SK-N-SH (cell line): ENCODE measurements at regions not wholly inside any gene's neighbourhood (a gene's known extent, or its start where the extent isn't known, plus 50 kb on each side); places are given as distances from the start of the nearest gene placed in this dataset.

Experiments used
- CTCF ChIA-PET: fragments of 300-600, 350-600 bp; formaldehyde crosslinking; extraction: SDS; loops from one replicate; lab custom pipeline; 2021; lab: Yijun Ruan, JAX
- POLR2A ChIA-PET: fragments of 350-600 bp; sonication (Branson Sonifier 250); formaldehyde crosslinking; extraction: SDS; loops from one replicate; lab custom pipeline; 2020; ENCODE audit warnings: antibody characterized with exemption, inconsistent platforms; lab: Yijun Ruan, JAX
- DNase-seq: peaks from one replicate; pipeline ENCODE4 v3.0.0; 2012
- H2AFZ ChIP-seq: fragments of 200-600 bp; sonication (generic); 2 replicates; pipeline ENCODE4 v1.8.1; 2016; ENCODE audit warnings: antibody characterized with exemption, mild to moderate bottlenecking, low read depth
- H3F3A ChIP-seq: fragments of 200-600 bp; sonication (generic); replicated peaks from 2 replicates; pipeline ENCODE3; 2016; ENCODE audit warnings: antibody characterized with exemption, mild to moderate bottlenecking; ENCODE audit not compliant: insufficient read depth
- H3K27ac ChIP-seq, 2 experiments: fragments of 200-500 bp in 1 of 2; fragments of 200-600 bp in 1 of 2; sonication (Bioruptor generic) in 1 of 2; sonication (generic), shearing (Covaris generic) in 1 of 2; 2 replicates each; pipeline versions ENCODE4 v1.5.1 to v1.6.1; 2014 to 2016; ENCODE audit warnings: low read depth in 2 of 2, inconsistent platforms in 1 of 2, low read length in 1 of 2, mild to moderate bottlenecking in 1 of 2, mixed read lengths in 1 of 2
- H3K27me3 ChIP-seq: fragments of 200-600 bp; sonication (generic), shearing (Covaris generic); 2 replicates; pipeline ENCODE4 v1.6.1; 2016; ENCODE audit warnings: mixed run types; ENCODE audit not compliant: insufficient read depth
- H3K36me3 ChIP-seq, 2 experiments: fragments of 200-500 bp in 1 of 2; fragments of 200-600 bp in 1 of 2; sonication (Bioruptor generic) in 1 of 2; sonication (generic) in 1 of 2; replicated peaks in 1 of 2; 2 replicates each; pipeline versions ENCODE3 to v1.5.1; 2014 to 2016; ENCODE audit warnings: low read length in 1 of 2, mild to moderate bottlenecking in 1 of 2; ENCODE audit not compliant: insufficient read depth in 2 of 2, control insufficient read depth in 1 of 2
- H3K4me1 ChIP-seq, 2 experiments: fragments of 200-500 bp in 1 of 2; fragments of 200-600 bp in 1 of 2; sonication (Bioruptor generic) in 1 of 2; sonication (generic), shearing (Covaris generic) in 1 of 2; 2 replicates each; pipeline versions ENCODE4 v1.5.1 to v1.6.1; 2014 to 2016; ENCODE audit warnings: low read depth in 1 of 2, low read length in 1 of 2, mixed run types in 1 of 2; ENCODE audit not compliant: insufficient read depth in 2 of 2, control insufficient read depth in 1 of 2
- H3K4me2 ChIP-seq: fragments of 200-600 bp; sonication (generic), shearing (Covaris generic); 2 replicates; pipeline ENCODE4 v1.6.1; 2017; ENCODE audit warnings: mixed run types
- H3K4me3 ChIP-seq, 2 experiments: fragments of 200-500 bp in 1 of 2; fragments of 200-600 bp in 1 of 2; sonication (Bioruptor generic) in 1 of 2; sonication (generic), shearing (Covaris generic) in 1 of 2; 2 replicates each; pipeline versions ENCODE4 v1.5.1 to v1.8.1; 2014 to 2016; ENCODE audit warnings: low read depth in 2 of 2, inconsistent platforms in 1 of 2, low read length in 1 of 2, mild to moderate bottlenecking in 1 of 2, mixed read lengths in 1 of 2, moderate library complexity in 1 of 2
- H3K79me2 ChIP-seq: fragments of 200-600 bp; sonication (generic); 2 replicates; pipeline ENCODE4 v1.8.1; 2017; ENCODE audit warnings: mild to moderate bottlenecking; ENCODE audit not compliant: insufficient read depth
- H3K9ac ChIP-seq: fragments of 200-600 bp; sonication (generic); 2 replicates; pipeline ENCODE4 v1.6.1; 2017; ENCODE audit warnings: mixed run types
- H3K9me2 ChIP-seq: fragments of 200-600 bp; sonication (generic); 2 replicates; pipeline ENCODE4 v1.6.1; 2017; ENCODE audit warnings: mixed run types
- H3K9me3 ChIP-seq: fragments of 200-600 bp; sonication (generic); 2 replicates; pipeline ENCODE4 v1.6.1; 2017; ENCODE audit warnings: mixed run types, mild to moderate bottlenecking, moderate library complexity
- H4K20me1 ChIP-seq: fragments of 200-600 bp; sonication (generic); 2 replicates; pipeline ENCODE4 v1.6.1; 2017; ENCODE audit warnings: mild to moderate bottlenecking, mixed run types; ENCODE audit not compliant: insufficient read depth
- EP300 ChIP-seq, 2 experiments: IDR thresholded peaks; 2 replicates each; pipeline versions ENCODE4 v1.4.0 to v1.6.1; 2012; ENCODE audit warnings: borderline replicate concordance in 1 of 2, low read depth in 1 of 2, low read length in 1 of 2
- EZH2phosphoT487 ChIP-seq: fragments of 200-600 bp; sonication (generic); IDR thresholded peaks from 2 replicates; pipeline ENCODE4 v1.6.1; 2017; ENCODE audit warnings: low read depth, mixed run types, mild to moderate bottlenecking, antibody characterized with exemption, moderate library complexity, borderline replicate concordance
- FOSL2 ChIP-seq: IDR thresholded peaks from 2 replicates; pipeline ENCODE4 v1.4.0; 2012; ENCODE audit warnings: low read depth, mild to moderate bottlenecking, moderate library complexity, borderline replicate concordance
- FOXJ3 ChIP-seq: sonication (generic); formaldehyde crosslinking; IDR thresholded peaks from 2 replicates; pipeline ENCODE4 v1.5.1; 2020; ENCODE audit warnings: mild to moderate bottlenecking, missing genetic modification reagents
- FOXM1 ChIP-seq: IDR thresholded peaks from 2 replicates; pipeline ENCODE4 v1.4.0; 2012; ENCODE audit warnings: low read depth, mild to moderate bottlenecking
- GABPA ChIP-seq: IDR thresholded peaks from 2 replicates; pipeline ENCODE4 v1.4.0; 2012; ENCODE audit warnings: low read depth, mild to moderate bottlenecking
- JUND ChIP-seq: IDR thresholded peaks from 2 replicates; pipeline ENCODE4 v1.4.0; 2012
- MEF2A ChIP-seq: IDR thresholded peaks from 2 replicates; pipeline ENCODE4 v1.4.0; 2012; ENCODE audit warnings: low read depth, borderline replicate concordance
- NFIC ChIP-seq: IDR thresholded peaks from 2 replicates; pipeline ENCODE4 v1.4.0; 2012; ENCODE audit warnings: borderline replicate concordance
- RXRA ChIP-seq: IDR thresholded peaks from 2 replicates; pipeline ENCODE4 v1.4.0; 2012; ENCODE audit warnings: low read depth, mild to moderate bottlenecking, borderline replicate concordance
- TAF1 ChIP-seq: IDR thresholded peaks from 2 replicates; pipeline ENCODE4 v1.6.1; 2012; ENCODE audit warnings: low read depth, mild to moderate bottlenecking, low read length, moderate library complexity, borderline replicate concordance
- WGBS: methylation state at CpG from one replicate; pipeline ENCODE4 v1.1.6; 2017; ENCODE audit warnings: low lambda C conversion rate; 5-methylcytosine and 5-hydroxymethylcytosine counted together
- TF ChIP-seq, protein P1 (sequence below): IDR thresholded peaks from 2 replicates; pipeline ENCODE4 v1.4.0; 2012; ENCODE audit warnings: low read depth
- TF ChIP-seq, protein P2 (sequence below): fragments of 150-350 bp; IDR thresholded peaks from 2 replicates; pipeline ENCODE4 v1.6.1; 2017; ENCODE audit warnings: antibody characterized with exemption, low read length, low read depth, borderline replicate concordance

DNA sequence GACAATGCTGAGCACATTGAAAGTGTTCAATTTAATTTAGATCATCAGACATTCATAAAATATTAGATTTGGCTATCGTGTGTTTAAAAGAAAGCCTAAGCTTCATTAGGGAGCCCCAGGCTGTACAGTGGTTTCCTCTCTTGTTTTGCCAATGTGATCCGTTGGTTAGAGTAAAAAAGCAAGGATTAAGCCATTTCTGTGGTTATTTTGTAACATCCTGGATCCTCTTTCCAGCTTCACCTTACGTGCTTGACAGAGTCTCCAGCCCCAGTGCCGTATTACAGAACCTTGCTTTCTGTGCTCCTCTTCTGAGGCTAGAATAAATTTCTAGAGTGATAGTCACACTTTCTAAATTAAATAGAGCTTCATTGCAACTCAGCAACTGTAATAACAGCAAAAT, 289.3 kb upstream of the LINC00305 start:
- 20% methylated on average over 4 of the region's 4 CpGs for WGBS

DNA sequence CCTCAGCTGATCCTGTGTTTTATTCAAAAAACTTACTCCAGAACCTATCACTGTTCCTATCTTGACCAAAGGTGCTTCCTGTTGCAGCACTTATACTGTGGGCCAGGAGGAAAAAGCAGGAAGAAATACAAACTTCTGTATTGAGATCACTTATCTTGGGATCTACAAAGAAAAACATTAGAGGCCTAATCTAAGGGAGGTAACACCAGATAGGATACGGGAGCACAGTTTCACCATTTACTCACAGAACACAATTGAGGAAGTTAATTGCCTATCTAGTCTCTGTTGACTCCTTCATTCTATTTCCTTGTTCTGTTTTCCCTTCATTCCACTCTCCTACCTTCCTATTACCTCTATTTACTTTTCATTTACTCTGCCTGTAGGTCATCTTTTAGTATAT, 287.2 kb upstream of the LINC00305 start:
- Histone ChIP-seq H3K4me1 (no peaks in the 10 kb centered on the region), H3K36me3 (no peaks in the 10 kb centered on the region), H3K9me2 (no peaks in the 10 kb centered on the region), H2AFZ (no peak overlapping the region), H3K27me3 (no peaks in the 10 kb centered on the region), H3K27ac (no peak overlapping the region), H4K20me1 (no peaks in the 10 kb centered on the region), H3K9ac (no peak overlapping the region), H3K4me3 (no peak overlapping the region), H3K9me3 (peaks cover 4% of the 10 kb centered on the region; the same call in 1 of the 2 replicates), H3K79me2 (no peaks in the 10 kb centered on the region), H3F3A (no peaks in the 10 kb centered on the region), H3K4me2 (no peak overlapping the region)
- TF ChIP-seq FOSL2 (no peak), TAF1 (no peak), MEF2A (no peak), RXRA (no peak), JUND (no peak), EP300 (IDR thresholded peaks at IDR 0.05; ENCODE audit: borderline replicate concordance in 1 of 2, low read depth in 1 of 2, low read length in 1 of 2) (no peak)
- TF ChIP-seq, protein P1, sequence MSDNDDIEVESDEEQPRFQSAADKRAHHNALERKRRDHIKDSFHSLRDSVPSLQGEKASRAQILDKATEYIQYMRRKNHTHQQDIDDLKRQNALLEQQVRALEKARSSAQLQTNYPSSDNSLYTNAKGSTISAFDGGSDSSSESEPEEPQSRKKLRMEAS = no peak
- ChIA-PET POLR2A (no interaction called here), CTCF (no interaction called here)
- 67% methylated on average over 1 of the region's 1 CpG for WGBS
- no peak for DNase-seq

More for the DNA sequence above, 289.3 kb upstream of the LINC00305 start:
- TF ChIP-seq NFIC (no peak), JUND (no peak), FOXM1 (no peak), FOXJ3 (no peak), EZH2phosphoT487 (no peak), GABPA (no peak)
- TF ChIP-seq, protein P2, sequence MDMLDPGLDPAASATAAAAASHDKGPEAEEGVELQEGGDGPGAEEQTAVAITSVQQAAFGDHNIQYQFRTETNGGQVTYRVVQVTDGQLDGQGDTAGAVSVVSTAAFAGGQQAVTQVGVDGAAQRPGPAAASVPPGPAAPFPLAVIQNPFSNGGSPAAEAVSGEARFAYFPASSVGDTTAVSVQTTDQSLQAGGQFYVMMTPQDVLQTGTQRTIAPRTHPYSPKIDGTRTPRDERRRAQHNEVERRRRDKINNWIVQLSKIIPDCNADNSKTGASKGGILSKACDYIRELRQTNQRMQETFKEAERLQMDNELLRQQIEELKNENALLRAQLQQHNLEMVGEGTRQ = no peak
- TF ChIP-seq, all 33 proteins: peak for 0
- H3K79me2 ChIP-seq = no peaks in the 10 kb centered on the region
- H3K9me2 ChIP-seq = no peaks in the 10 kb centered on the region
- no peak for DNase-seq
- CTCF ChIA-PET = no interaction called here
- no peak overlapping the region for H3K4me3 ChIP-seq
- POLR2A ChIA-PET = no interaction called here
- H3K4me1 ChIP-seq = no peaks in the 10 kb centered on the region
- H2AFZ ChIP-seq = no peak overlapping the region
- H3K4me2 ChIP-seq = no peak overlapping the region
- H4K20me1 ChIP-seq = no peaks in the 10 kb centered on the region
- no peaks in the 10 kb centered on the region for H3F3A ChIP-seq
- H3K27me3 ChIP-seq = no peaks in the 10 kb centered on the region
- no peaks in the 10 kb centered on the region for H3K36me3 ChIP-seq
- peaks cover 4% of the 10 kb centered on the region; the same call in 1 of the 2 replicates for H3K9me3 ChIP-seq
- H3K9ac ChIP-seq = no peak overlapping the region
- no peak overlapping the region for H3K27ac ChIP-seq
